HPDE6-E6E7 (cell line): ENCODE measurements at regions not wholly inside any gene's neighbourhood (a gene's known extent, or its start where the extent isn't known, plus 50 kb on each side); places are given as distances from the start of the nearest gene placed in this dataset.
"Not testable (repeated sequence)": the region's sequence is repeated elsewhere in the genome, so short reads cannot be mapped to it uniquely, and the experiment has no call there.

Source experiments
- DNase-seq: peaks from one replicate; pipeline ENCODE4 v3.0.0; 2011; ENCODE audit warnings: missing footprints; ENCODE audit errors: extremely low spot score

- not testable (repeated sequence) for DNase-seq
Observed at GRCh38 chr7:80292634-80293033, 158.0 kb downstream of the GNAI1 start.

- no peak for DNase-seq
Observed at GRCh38 chr7:80288175-80289122, 153.8 kb downstream of the GNAI1 start.

GRCh38 chr7:80287400-80288174 lies 153.0 kb downstream of the GNAI1 start:
- no peak for DNase-seq

- DNase-seq: no peak
Observed at GRCh38 chr7:80286611-80287010, 152.0 kb downstream of the GNAI1 start.

- DNase-seq: peak; percentile 16
Observed at GRCh38 chr7:80284855-80285254, 150.2 kb downstream of the GNAI1 start.

- DNase-seq: no peak
Observed at GRCh38 chr7:80279760-80280159, 145.1 kb downstream of the GNAI1 start.

- DNase-seq: no peak
Observed at GRCh38 chr7:80278737-80279136, 144.1 kb downstream of the GNAI1 start.

GRCh38 chr7:80277434-80278427 lies 143.1 kb downstream of the GNAI1 start:
- peak; percentile 49 for DNase-seq
